Activated CD4-positive, alpha-beta T cell treated with anti-CD3 and anti-CD28 coated beads, Interleukin-2, amount 50 U/mL, for 4 hours (primary cell): ENCODE measurements at regions not wholly inside any gene's neighbourhood (a gene's known extent, or its start where the extent isn't known, plus 50 kb on each side); places are given as distances from the start of the nearest gene placed in this dataset.

Experiments
- DNase-seq, 2 experiments: peaks; one replicate each; pipeline ENCODE4 v3.0.0-alpha.2; 2020

- no peak for DNase-seq
Measured at GRCh38 chr4:14504162-14504561, 498.1 kb upstream of the CPEB2 start.

- no peak for DNase-seq
Measured at GRCh38 chr4:14513471-14513870, 488.8 kb upstream of the CPEB2 start.

GRCh38 chr4:14515556-14515955 is 486.7 kb upstream of the CPEB2 start:
- no peak for DNase-seq

- DNase-seq, result no peak
Measured at GRCh38 chr4:14518136-14518535, 484.1 kb upstream of the CPEB2 start.

GRCh38 chr4:14520171-14520570 is 482.1 kb upstream of the CPEB2 start:
- DNase-seq, result no peak

GRCh38 chr4:14524276-14524675 is 478.0 kb upstream of the CPEB2 start:
- no peak for DNase-seq

- DNase-seq, result no peak
Measured at GRCh38 chr4:14528918-14529317, 473.4 kb upstream of the CPEB2 start.

- no peak for DNase-seq
Measured at GRCh38 chr4:14529653-14530052, 472.6 kb upstream of the CPEB2 start.

GRCh38 chr4:14532436-14532835 is 469.8 kb upstream of the CPEB2 start:
- no peak for DNase-seq

GRCh38 chr4:14539246-14539645 is 463.0 kb upstream of the CPEB2 start:
- no peak for DNase-seq

GRCh38 chr4:14545163-14545562 is 457.1 kb upstream of the CPEB2 start:
- no peak for DNase-seq

- no peak for DNase-seq
Measured at GRCh38 chr4:14545807-14546206, 456.5 kb upstream of the CPEB2 start.

- DNase-seq, result no peak
Measured at GRCh38 chr4:14552119-14552518, 450.2 kb upstream of the CPEB2 start.

GRCh38 chr4:14559646-14560045 is 442.6 kb upstream of the CPEB2 start:
- no peak for DNase-seq

GRCh38 chr4:14560577-14560976 is 441.7 kb upstream of the CPEB2 start:
- no peak for DNase-seq

GRCh38 chr4:14562901-14563300 is 439.4 kb upstream of the CPEB2 start:
- DNase-seq, result no peak

GRCh38 chr4:14564281-14564680 is 438.0 kb upstream of the CPEB2 start:
- DNase-seq, result no peak

- no peak for DNase-seq
Measured at GRCh38 chr4:14566518-14566917, 435.8 kb upstream of the CPEB2 start.

- no peak for DNase-seq
Measured at GRCh38 chr4:14568351-14568750, 433.9 kb upstream of the CPEB2 start.

- no peak for DNase-seq
Measured at GRCh38 chr4:14575289-14575688, 427.0 kb upstream of the CPEB2 start.

GRCh38 chr4:14575919-14576318 is 426.4 kb upstream of the CPEB2 start:
- no peak for DNase-seq

GRCh38 chr4:14580061-14580460 is 422.2 kb upstream of the CPEB2 start:
- no peak for DNase-seq

GRCh38 chr4:14581741-14582140 is 420.5 kb upstream of the CPEB2 start:
- DNase-seq, result no peak

GRCh38 chr4:14582677-14583076 is 419.6 kb upstream of the CPEB2 start:
- DNase-seq, result no peak

- DNase-seq, result no peak
Measured at GRCh38 chr4:14583331-14583730, 418.9 kb upstream of the CPEB2 start.

GRCh38 chr4:14583752-14584151 is 418.5 kb upstream of the CPEB2 start:
- DNase-seq, result no peak
